Tibial nerve (tissue), 4 donors: ENCODE measurements at regions not wholly inside any gene's neighbourhood (a gene's known extent, or its start where the extent isn't known, plus 50 kb on each side); places are given as distances from the start of the nearest gene placed in this dataset.

Source experiments
- DNase-seq, 2 donors: peaks; one replicate each; pipeline ENCODE4 v3.0.0-alpha.2; 2019; ENCODE audit warnings: low spot score in 2 of 2
- H3K27ac ChIP-seq, 4 donors: fragments of 200-600 bp; sonication (generic) in 3 of 4; one replicate each; pipeline ENCODE4 v1.5.1; 2017 to 2019; ENCODE audit warnings: mild to moderate bottlenecking in 1 of 4
- H3K27me3 ChIP-seq, 2 donors: fragments of 200-600 bp; sonication (generic) in 1 of 2; one replicate each; pipeline versions ENCODE4 v1.5.1 to v1.6.0; 2017 to 2019
- H3K36me3 ChIP-seq, 3 donors: fragments of 200-600 bp; sonication (generic); one replicate each; pipeline ENCODE4 v1.5.1; 2018 to 2019
- H3K4me1 ChIP-seq, 4 donors: fragments of 200-600 bp; sonication (generic) in 3 of 4; one replicate each; pipeline ENCODE4 v1.5.1; 2017 to 2019
- H3K4me3 ChIP-seq, 4 donors: fragments of 200-600 bp; sonication (generic) in 3 of 4; one replicate each; pipeline ENCODE4 v1.5.1; 2017 to 2019; ENCODE audit warnings: mild to moderate bottlenecking in 1 of 4, moderate library complexity in 1 of 4
- H3K9me3 ChIP-seq, 4 donors: fragments of 200-600 bp; sonication (generic) in 3 of 4; one replicate each; pipeline ENCODE4 v1.5.1; 2017 to 2019
- CTCF ChIP-seq, 5 experiments: fragments of 200-600 bp in 3 of 5; fragments of 450-650 bp in 2 of 5; sonication (generic) in 3 of 5; IDR thresholded peaks; one replicate each; pipeline ENCODE4 v1.5.1; 2016 to 2019; ENCODE audit warnings: antibody characterized with exemption in 5 of 5, mild to moderate bottlenecking in 3 of 5, moderate library complexity in 2 of 5
- EP300 ChIP-seq, 2 donors: sonication (generic); formaldehyde crosslinking; IDR thresholded peaks; one replicate each; pipeline ENCODE4 v1.6.1; 2017; ENCODE audit warnings: antibody characterized with exemption in 2 of 2, mild to moderate bottlenecking in 1 of 2
- POLR2A ChIP-seq, 2 donors: fragments of 450-650 bp; IDR thresholded peaks; one replicate each; pipeline ENCODE4 v1.6.1; 2017; ENCODE audit warnings: antibody characterized with exemption in 2 of 2, mild to moderate bottlenecking in 2 of 2, moderate library complexity in 2 of 2
- WGBS, 2 donors: methylation state at CpG; one replicate each; pipeline ENCODE4 v1.1.5; 2018; 5-methylcytosine and 5-hydroxymethylcytosine counted together

DNA sequence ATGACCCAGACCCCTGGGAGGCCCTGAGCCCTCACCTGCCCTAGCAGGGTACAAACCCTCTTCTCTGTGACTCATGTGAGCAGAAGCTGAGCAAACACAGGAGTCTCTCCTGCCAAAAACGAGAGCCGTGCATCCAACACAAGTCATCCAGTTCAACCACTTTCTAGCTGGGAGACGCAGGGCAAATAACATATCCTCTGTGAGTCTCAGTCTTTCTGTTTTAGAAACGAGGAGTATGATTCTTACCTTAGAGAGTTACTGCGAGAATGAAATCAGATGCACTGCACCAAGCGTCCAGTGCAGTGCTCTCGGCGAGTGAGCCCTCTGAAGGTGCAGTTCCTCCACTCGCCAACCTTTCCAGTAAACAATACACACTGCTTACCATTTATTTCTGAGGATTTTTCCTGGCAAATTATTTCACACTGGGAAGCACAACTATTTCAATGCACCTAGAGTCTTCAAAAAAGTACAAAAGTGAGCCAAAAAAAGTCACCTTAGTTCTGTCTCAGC lies 331.8 kb upstream of the MYT1L start:
- DNase-seq = no peak
- H3K4me3 ChIP-seq = no peak overlapping the region
- peaks cover 0 to 4% (median 0%) of the 10 kb centered on the region in 4 donors for H3K4me1 ChIP-seq
- WGBS, 2 donors = 59 to 71% methylated on average over 9 of the region's 9 CpGs
- peaks cover 0 to 5% (median 0%) of the 10 kb centered on the region in 4 donors for H3K9me3 ChIP-seq
- H3K36me3 ChIP-seq = no peaks in the 10 kb centered on the region
- H3K27me3 ChIP-seq = no peaks in the 10 kb centered on the region
- H3K27ac ChIP-seq = no peak overlapping the region
- TF ChIP-seq POLR2A (IDR thresholded peaks at IDR 0.05) = no peak
- TF ChIP-seq CTCF (IDR thresholded peaks at IDR 0.05) = no peak
- no peak for TF ChIP-seq EP300 (IDR thresholded peaks at IDR 0.05)

DNA sequence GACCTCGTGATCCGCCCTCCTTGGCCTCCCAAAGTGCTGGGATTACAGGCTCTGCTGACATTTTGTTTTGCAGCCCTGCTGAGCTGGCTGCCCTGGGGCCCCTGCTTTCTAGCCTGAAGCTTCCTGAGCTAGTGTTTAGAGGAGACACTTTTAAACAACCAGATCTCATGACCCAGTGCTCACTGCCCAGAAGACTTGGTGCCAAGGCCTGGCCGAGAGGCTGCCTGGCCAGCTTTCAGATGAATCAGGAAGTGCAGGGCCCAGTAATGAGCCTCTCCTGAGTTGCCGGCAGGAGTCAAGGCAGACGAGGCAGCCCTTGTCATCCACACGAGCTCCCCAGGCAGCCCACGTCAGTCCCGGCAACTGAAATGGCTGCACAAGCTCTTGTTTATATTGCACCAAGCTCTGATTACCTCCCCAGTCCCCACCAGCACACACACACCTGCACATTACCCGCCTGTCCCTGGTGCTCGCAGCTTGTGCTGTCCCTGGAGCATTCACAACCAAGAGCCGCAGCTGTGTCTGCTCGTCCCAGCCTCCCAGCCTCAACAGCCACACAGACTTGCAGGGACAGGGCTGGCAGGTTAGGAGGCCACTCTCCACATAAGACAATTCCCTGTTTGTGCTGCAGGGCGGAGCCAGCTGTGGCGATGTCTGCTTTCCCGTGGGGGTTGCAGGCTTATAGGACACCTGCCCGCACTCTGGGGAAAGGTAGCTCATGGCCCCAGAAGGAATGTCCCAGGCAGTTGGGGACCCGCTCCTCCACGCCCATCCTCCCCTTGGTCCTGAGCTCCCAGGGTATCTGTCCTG lies 331.2 kb upstream of the MYT1L start:
- no peak overlapping the region for H3K4me3 ChIP-seq
- H3K4me1 ChIP-seq = peaks cover 0 to 4% (median 0%) of the 10 kb centered on the region in 4 donors
- no peak for DNase-seq
- 52 to 66% methylated on average over 16 to 18 of the region's 18 CpGs for WGBS, 2 donors
- peaks cover 0 to 5% (median 0%) of the 10 kb centered on the region in 4 donors for H3K9me3 ChIP-seq
- no peak for TF ChIP-seq POLR2A (IDR thresholded peaks at IDR 0.05)
- no peak for TF ChIP-seq CTCF (IDR thresholded peaks at IDR 0.05)
- TF ChIP-seq EP300 (IDR thresholded peaks at IDR 0.05) = no peak
- H3K27ac ChIP-seq = no peak overlapping the region
- H3K27me3 ChIP-seq = no peaks in the 10 kb centered on the region
- no peaks in the 10 kb centered on the region for H3K36me3 ChIP-seq

DNA sequence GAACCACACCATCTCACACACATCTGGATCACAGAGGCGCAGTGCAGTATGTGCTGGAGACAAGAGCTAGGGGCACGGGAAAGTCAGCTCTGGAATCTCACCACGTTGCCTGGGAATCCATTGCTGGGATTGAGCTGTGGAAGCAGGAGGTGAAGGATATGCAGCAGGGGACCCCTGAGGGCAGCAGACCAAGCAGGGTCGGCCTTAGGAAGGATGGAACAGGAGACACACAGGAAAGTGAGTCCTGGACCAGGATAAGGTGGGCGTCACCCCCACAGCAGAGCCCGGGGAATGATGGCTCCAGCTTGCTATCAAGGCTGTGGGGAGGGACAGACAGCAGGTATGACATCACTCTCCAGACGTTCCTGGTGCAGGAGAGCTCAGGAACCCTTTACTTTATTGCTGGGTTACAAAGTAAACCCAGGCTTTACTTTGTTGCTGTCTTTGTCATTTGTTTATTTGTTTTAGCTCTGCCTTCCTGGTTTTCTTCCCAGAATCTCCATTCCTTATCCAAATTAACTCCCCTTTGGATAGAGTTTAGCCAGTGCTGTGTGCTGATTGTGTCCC lies 329.8 kb upstream of the MYT1L start:
- TF ChIP-seq EP300 (IDR thresholded peaks at IDR 0.05) = no peak
- no peak for TF ChIP-seq CTCF (IDR thresholded peaks at IDR 0.05)
- no peak for TF ChIP-seq POLR2A (IDR thresholded peaks at IDR 0.05)
- 78% methylated on average over 7 of the region's 7 CpGs for WGBS, 2 donors
- H3K27ac ChIP-seq = no peak overlapping the region

DNA sequence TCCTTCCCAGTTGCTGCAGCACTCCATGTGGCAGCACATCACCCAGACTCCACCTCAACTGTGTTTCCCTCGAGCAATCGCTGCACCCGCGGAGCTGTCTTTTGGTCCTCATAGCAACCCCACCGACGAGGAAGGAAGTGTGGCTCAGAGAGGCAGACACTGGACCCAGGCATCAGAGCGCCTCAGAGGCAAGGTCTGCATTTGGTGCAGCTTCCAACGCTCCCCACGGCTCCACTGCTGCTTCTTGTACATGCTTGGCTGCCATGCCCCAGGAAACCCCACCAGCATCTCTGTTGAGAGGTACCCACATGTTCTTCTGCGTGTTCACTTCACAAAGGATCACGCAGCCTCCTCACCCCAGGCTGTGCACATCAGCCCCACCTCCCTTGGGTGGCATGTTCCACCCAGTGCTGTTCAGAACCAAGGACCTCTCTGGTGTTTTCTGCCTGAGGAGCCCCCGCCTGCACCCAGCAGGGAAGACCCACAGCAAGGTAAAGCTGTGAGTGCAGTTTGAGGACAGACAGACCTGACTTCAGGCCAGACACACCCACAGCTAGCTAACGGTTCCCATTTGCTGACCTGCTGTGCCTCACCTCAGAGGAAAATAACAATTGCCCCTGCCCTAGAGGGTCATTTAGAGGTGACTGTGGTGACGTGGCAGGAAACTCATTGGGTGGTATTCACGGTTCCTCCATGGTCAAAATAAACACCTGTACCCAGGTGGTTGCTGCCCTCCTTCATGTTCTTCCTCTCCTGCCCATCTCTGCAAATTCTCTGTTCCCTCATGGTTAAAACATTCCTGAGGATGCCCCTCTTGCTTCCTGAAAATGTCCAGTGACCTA lies 326.3 kb upstream of the MYT1L start:
- no peak overlapping the region for H3K27ac ChIP-seq
- H3K9me3 ChIP-seq = peaks cover 0 to 5% (median 0%) of the 10 kb centered on the region in 4 donors
- H3K4me1 ChIP-seq = peaks cover 0 to 15% (median 0%) of the 10 kb centered on the region in 4 donors
- WGBS, 2 donors = 78 to 80% methylated on average over 15 of the region's 15 CpGs
- no peak overlapping the region for H3K4me3 ChIP-seq
- no peak for DNase-seq
- TF ChIP-seq POLR2A (IDR thresholded peaks at IDR 0.05) (no peak), EP300 (IDR thresholded peaks at IDR 0.05) (no peak), CTCF (IDR thresholded peaks at IDR 0.05) (no peak)
- no peaks in the 10 kb centered on the region for H3K27me3 ChIP-seq
- no peaks in the 10 kb centered on the region for H3K36me3 ChIP-seq

More for the DNA sequence above, 329.8 kb upstream of the MYT1L start:
- DNase-seq = no peak
- Histone ChIP-seq H3K36me3 (no peaks in the 10 kb centered on the region), H3K27me3 (no peaks in the 10 kb centered on the region), H3K9me3 (peaks cover 0 to 5% (median 0%) of the 10 kb centered on the region in 4 donors), H3K4me3 (no peak overlapping the region), H3K4me1 (peaks cover 0 to 13% (median 0%) of the 10 kb centered on the region in 4 donors)
